ENCODE measurements at regions not wholly inside any gene's neighbourhood (a gene's known extent, or its start where the extent isn't known, plus 50 kb on each side); places are given as distances from the start of the nearest gene placed in this dataset.

DNA sequence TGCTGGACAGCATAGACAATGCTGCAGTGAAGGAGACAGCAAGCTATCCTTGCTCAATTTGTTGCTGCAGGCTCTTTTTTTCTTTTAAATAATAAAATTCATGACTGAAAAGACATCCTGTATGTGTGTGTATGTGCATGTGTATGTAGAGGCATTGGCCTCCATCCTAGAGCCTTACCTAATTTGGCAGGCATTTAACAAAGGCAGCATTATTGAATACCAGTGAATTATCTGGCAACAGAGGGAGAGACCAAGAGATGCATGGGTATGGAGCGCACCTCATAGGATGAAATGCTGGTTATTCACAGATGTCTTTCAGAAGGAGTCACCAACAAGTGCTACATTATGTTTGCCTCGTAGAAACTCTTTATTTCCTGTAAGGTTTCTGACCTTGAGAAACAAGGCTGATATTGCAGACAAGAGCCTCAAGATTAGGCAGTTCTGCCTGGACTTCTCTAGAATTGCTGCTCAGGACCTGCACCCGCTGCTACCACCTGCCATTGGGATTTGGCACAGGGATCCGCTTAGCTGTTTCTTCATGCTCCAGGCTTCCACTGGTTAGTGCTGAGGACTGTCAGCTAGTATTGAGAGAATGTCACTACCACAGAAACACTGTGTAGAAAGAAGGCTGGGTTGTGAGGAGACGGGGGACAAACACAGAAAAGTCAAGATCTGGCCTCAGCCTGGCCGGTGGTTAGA is 247.7 kb upstream of the RFX3 start:
- Histone ChIP-seq H3K27me3 (no peaks in the 10 kb centered on the region), H3K9me3 (no peaks in the 10 kb centered on the region), H3K36me3 (no peaks in the 10 kb centered on the region), H3K4me3 (ENCODE audit: low read depth, low read length) (no peak overlapping the region), H3K4me1 (no peaks in the 10 kb centered on the region)
- no peak for DNase-seq
- TF ChIP-seq, protein P1, sequence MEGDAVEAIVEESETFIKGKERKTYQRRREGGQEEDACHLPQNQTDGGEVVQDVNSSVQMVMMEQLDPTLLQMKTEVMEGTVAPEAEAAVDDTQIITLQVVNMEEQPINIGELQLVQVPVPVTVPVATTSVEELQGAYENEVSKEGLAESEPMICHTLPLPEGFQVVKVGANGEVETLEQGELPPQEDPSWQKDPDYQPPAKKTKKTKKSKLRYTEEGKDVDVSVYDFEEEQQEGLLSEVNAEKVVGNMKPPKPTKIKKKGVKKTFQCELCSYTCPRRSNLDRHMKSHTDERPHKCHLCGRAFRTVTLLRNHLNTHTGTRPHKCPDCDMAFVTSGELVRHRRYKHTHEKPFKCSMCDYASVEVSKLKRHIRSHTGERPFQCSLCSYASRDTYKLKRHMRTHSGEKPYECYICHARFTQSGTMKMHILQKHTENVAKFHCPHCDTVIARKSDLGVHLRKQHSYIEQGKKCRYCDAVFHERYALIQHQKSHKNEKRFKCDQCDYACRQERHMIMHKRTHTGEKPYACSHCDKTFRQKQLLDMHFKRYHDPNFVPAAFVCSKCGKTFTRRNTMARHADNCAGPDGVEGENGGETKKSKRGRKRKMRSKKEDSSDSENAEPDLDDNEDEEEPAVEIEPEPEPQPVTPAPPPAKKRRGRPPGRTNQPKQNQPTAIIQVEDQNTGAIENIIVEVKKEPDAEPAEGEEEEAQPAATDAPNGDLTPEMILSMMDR (IDR thresholded peaks at IDR 0.05; ENCODE audit: low read depth, low read length), result no peak

DNA sequence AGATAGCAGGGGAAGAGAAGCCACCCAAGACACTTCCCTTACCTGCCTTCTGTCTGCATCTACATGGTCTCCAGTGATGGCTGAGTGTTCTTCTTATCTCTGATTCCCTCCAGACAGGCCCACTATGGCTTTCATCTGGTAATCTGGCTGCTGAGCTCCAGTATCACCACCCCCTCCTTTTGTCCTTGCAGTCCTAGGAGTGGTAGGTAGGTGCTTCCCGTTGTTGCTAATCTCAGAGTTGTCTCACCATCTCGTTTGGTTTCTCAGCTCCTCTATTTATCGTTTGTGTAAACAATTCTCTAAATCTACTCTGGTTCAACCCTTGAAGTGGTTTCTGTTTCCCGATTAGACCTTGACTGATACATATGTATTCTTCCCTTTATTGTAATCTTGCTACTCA is 243.8 kb upstream of the RFX3 start:
- TF ChIP-seq, protein P1 (IDR thresholded peaks at IDR 0.05; ENCODE audit: low read depth, low read length), result no peak
- no peaks in the 10 kb centered on the region for H3K9me3 ChIP-seq
- H3K27me3 ChIP-seq, result no peaks in the 10 kb centered on the region
- no peak overlapping the region for H3K4me3 ChIP-seq (ENCODE audit: low read depth, low read length)
- H3K4me1 ChIP-seq, result no peaks in the 10 kb centered on the region
- DNase-seq, result no peak
- no peaks in the 10 kb centered on the region for H3K36me3 ChIP-seq

DNA sequence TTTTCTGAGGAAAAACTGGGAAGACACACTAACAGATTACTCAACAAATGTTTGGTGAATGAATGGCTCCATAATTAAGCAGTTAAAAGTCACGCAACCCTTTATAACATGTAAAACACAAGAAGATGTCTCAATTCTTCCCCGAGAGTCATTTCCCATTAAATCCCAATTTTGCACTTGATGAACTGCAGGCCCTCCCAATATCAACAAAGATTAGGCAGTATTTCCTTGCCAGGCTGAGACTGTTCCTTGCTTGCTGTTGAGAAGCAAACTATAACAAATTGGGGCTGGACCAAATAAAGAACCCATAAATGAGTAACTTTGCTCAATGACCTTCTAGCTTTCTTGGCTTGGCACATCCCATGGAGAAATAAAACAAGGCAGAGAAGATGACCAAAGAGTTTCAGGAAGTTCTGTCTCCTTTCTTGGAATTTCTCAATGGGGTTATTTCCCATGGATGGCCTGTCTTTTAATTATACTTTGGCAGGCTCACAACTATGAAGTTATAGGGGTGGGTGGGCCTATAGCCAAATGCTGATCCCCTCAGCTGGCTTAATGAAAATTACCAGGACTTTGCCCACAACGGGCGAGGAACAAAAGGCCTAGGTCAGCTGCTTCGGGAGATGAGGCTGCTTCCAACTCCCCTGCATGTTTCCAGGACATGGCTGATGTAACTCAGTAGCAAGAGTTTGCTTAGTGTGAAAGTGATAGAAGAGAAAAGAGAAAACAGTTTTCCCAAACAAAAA is 243.1 kb upstream of the RFX3 start:
- no peaks in the 10 kb centered on the region for H3K36me3 ChIP-seq
- no peaks in the 10 kb centered on the region for H3K27me3 ChIP-seq
- TF ChIP-seq, protein P1 (IDR thresholded peaks at IDR 0.05; ENCODE audit: low read depth, low read length), result no peak
- H3K9me3 ChIP-seq, result no peaks in the 10 kb centered on the region
- H3K4me3 ChIP-seq (ENCODE audit: low read depth, low read length), result no peak overlapping the region
- DNase-seq, result no peak
- H3K4me1 ChIP-seq, result no peaks in the 10 kb centered on the region

DNA sequence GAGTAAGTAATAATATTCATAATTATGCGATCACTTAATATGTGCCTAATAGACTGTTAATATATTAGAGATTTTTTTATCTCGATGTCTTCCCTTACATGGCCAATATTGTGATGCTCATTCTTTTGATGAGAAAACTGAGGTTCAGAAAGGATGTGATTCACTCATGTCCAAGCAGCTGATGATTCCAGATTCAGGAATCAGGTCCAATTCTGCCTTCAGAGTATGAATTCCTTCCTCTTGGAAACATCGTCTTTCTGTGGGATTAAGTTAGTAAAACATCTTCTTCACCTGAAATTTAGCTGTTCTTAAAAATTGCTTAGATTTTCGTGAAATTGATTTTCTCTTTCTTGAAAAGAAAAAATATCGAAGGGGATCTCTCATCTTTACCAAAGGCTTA is 242.5 kb upstream of the RFX3 start:
- no peaks in the 10 kb centered on the region for H3K27me3 ChIP-seq
- no peak for DNase-seq
- no peaks in the 10 kb centered on the region for H3K9me3 ChIP-seq
- no peaks in the 10 kb centered on the region for H3K4me1 ChIP-seq
- TF ChIP-seq, protein P1 (IDR thresholded peaks at IDR 0.05; ENCODE audit: low read depth, low read length), result no peak
- H3K36me3 ChIP-seq, result no peaks in the 10 kb centered on the region
- no peak overlapping the region for H3K4me3 ChIP-seq (ENCODE audit: low read depth, low read length)

DNA sequence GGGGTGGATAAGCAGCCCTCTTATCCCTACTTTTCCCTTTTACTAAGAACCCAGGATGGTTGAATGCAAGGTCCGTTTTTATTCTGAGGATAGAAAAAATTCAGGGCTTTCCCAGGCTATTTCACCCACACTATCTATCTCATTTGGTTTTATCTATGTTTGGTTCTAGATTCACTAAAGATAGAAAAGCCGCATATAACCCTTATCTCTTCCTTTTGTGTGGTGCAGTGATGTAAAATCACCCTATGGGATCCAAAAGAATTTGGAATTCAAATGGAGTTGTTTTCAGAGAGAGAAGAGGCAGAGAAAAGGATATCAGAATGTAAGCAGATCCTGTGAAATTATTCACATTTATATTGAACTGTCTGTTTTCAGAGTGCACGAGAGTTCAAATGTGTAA is 236.3 kb upstream of the RFX3 start:
- TF ChIP-seq, protein P1 (IDR thresholded peaks at IDR 0.05; ENCODE audit: low read depth, low read length), result no peak
- H3K4me1 ChIP-seq, result no peaks in the 10 kb centered on the region

DNA sequence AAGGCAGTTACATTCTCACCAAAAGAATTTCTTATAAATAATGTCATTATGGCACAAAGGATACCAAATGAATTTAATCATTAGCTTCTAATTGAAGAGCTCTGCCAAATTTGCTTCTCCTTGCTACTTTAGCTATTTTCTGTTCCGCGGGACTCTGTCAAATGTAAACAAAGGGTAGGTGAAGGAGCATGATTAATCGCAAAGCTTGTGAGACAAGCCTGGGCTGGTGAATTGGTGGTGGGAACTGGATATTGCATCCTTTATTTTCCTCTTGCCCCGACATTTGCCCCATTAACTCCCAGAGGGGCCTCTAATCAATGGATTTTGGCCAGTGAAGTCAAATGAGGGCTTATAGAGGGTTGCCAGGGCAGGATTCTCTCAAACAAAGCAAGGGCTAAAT is 234.2 kb upstream of the RFX3 start:
- H3K9me3 ChIP-seq, result no peaks in the 10 kb centered on the region
- TF ChIP-seq, protein P1 (IDR thresholded peaks at IDR 0.05; ENCODE audit: low read depth, low read length), result no peak
- no peaks in the 10 kb centered on the region for H3K4me1 ChIP-seq
- no peaks in the 10 kb centered on the region for H3K27me3 ChIP-seq
- DNase-seq, result no peak
- no peak overlapping the region for H3K4me3 ChIP-seq (ENCODE audit: low read depth, low read length)
- H3K36me3 ChIP-seq, result no peaks in the 10 kb centered on the region

More for the DNA sequence above, 236.3 kb upstream of the RFX3 start:
- Histone ChIP-seq H3K4me3 (ENCODE audit: low read depth, low read length) (no peak overlapping the region), H3K36me3 (no peaks in the 10 kb centered on the region), H3K9me3 (no peaks in the 10 kb centered on the region), H3K27me3 (no peaks in the 10 kb centered on the region)
- DNase-seq, result no peak
